Panc1 (cell line): ENCODE measurements at regions not wholly inside any gene's neighbourhood (a gene's known extent, or its start where the extent isn't known, plus 50 kb on each side); places are given as distances from the start of the nearest gene placed in this dataset.

Source experiments
- ATAC-seq: fragments of 200-7000 bp; cut with Tn5 transposase; 2 replicates; pipeline ENCODE4 v1.9.1; 2020; ENCODE audit warnings: mild to moderate bottlenecking, moderate library complexity
- BruUV-seq: library from RNA; stranded (reverse); fragments of 400-500 nt; replicated peaks from 2 replicates; lab custom pipeline; 2021; lab: Mats Ljungman, UMichigan
- CTCF ChIA-PET: fragments of 300-600 bp; sonication (Branson Sonifier 250); formaldehyde crosslinking; loops from one replicate; lab custom pipeline; 2022; ENCODE audit warnings: antibody characterized with exemption; lab: Charles Lee
- POLR2A ChIA-PET: fragments of 300-600 bp; sonication (Branson Sonifier 250); formaldehyde crosslinking; loops from one replicate; lab custom pipeline; 2022; ENCODE audit warnings: antibody characterized with exemption; lab: Charles Lee
- DNase-seq: peaks from one replicate; pipeline ENCODE4 v3.0.0-alpha.2; 2010; ENCODE audit warnings: low read depth, low spot score
- H3K27ac ChIP-seq: 2 replicates; pipeline ENCODE4 v1.5.1; 2011; ENCODE audit warnings: mild to moderate bottlenecking, low read length, inconsistent platforms
- H3K27me3 ChIP-seq: fragments of 200-500 bp; sonication (Bioruptor generic); 2 replicates; pipeline ENCODE4 v1.6.0; 2014; ENCODE audit warnings: low read length, inconsistent platforms; ENCODE audit not compliant: control insufficient read depth, insufficient read depth
- H3K36me3 ChIP-seq: fragments of 200-500 bp; sonication (Bioruptor generic); 2 replicates; pipeline ENCODE4 v1.5.1; 2014; ENCODE audit warnings: inconsistent platforms, mild to moderate bottlenecking, low read length, moderate library complexity; ENCODE audit not compliant: control insufficient read depth, insufficient read depth
- H3K4me1 ChIP-seq: 2 replicates; pipeline ENCODE4 v1.5.1; 2011; ENCODE audit warnings: inconsistent platforms, mild to moderate bottlenecking, low read length, moderate library complexity; ENCODE audit not compliant: control insufficient read depth, insufficient read depth
- H3K4me3 ChIP-seq, 2 experiments: 2 replicates each; pipeline ENCODE4 v1.5.1; 2011 to 2012; ENCODE audit warnings: low read depth in 2 of 2, low read length in 2 of 2, mild to moderate bottlenecking in 2 of 2, inconsistent platforms in 1 of 2, moderate library complexity in 1 of 2
- H3K9me3 ChIP-seq: fragments of 200-500 bp; sonication (Bioruptor generic); 2 replicates; pipeline ENCODE4 v1.5.1; 2014; ENCODE audit warnings: low read depth, mild to moderate bottlenecking, inconsistent platforms, low read length, moderate library complexity; ENCODE audit not compliant: control insufficient read depth, insufficient read depth
- CTCF ChIP-seq: fragments of 450-650 bp; IDR thresholded peaks from 2 replicates; pipeline ENCODE4 v1.5.1; 2017; ENCODE audit warnings: mild to moderate bottlenecking
- POLR2AphosphoS5 ChIP-seq: IDR thresholded peaks from 2 replicates; pipeline ENCODE4 v1.6.1; 2012; ENCODE audit warnings: mild to moderate bottlenecking, low read depth, low read length, moderate library complexity
- REST ChIP-seq, 2 experiments: IDR thresholded peaks; 2 replicates each; pipeline ENCODE4 v1.6.1; 2011 to 2012; ENCODE audit warnings: low read depth in 2 of 2, control low read depth in 1 of 2, low read length in 1 of 2, mild to moderate bottlenecking in 1 of 2, moderate library complexity in 1 of 2; ENCODE audit not compliant: insufficient read depth in 1 of 2
- SIN3A ChIP-seq: IDR thresholded peaks from 2 replicates; pipeline ENCODE4 v1.6.1; 2012; ENCODE audit warnings: low read depth, mild to moderate bottlenecking, low read length, moderate library complexity, borderline replicate concordance; ENCODE audit not compliant: insufficient read depth
- TCF7L2 ChIP-seq: IDR thresholded peaks from 2 replicates; pipeline ENCODE4 v1.6.1; 2011; ENCODE audit warnings: mild to moderate bottlenecking, low read depth, low read length, inconsistent platforms
- in situ Hi-C: cut with HindIII; loops from 2 replicates; pipeline ENCODE4 v1.10.0; 2016; ENCODE audit warnings: low sequenced_read_pairs, low pct_unique_long_range_greater_than_20kb
- intact Hi-C: fragments of 100-400 bp; cut with micrococcal nuclease; formaldehyde crosslinking; loops from one replicate; pipeline ENCODE4 v1.10.0; 2022; ENCODE audit not compliant: unreplicated experiment

- ATAC-seq (no peak), DNase-seq (no peak)
- peaks cover 28% of the 10 kb centered on the region for H3K27me3 ChIP-seq
- H3K27ac ChIP-seq, result no peak overlapping the region
- in situ Hi-C loops (no loop called here), intact Hi-C loops (no loop called here)
- TF ChIP-seq CTCF, result no peak
- TF ChIP-seq SIN3A, result no peak
- TF ChIP-seq POLR2AphosphoS5, result no peak
- no peak for TF ChIP-seq REST (IDR thresholded peaks at IDR 0.05; ENCODE audit: insufficient read depth in 1 of 2, low read depth in 2 of 2, low read length in 1 of 2)
- ChIA-PET CTCF (no interaction called here), POLR2A (no interaction called here)
- H3K4me1 ChIP-seq, result no peaks in the 10 kb centered on the region
- no peaks in the 10 kb centered on the region for H3K36me3 ChIP-seq
- BruUV-seq, result no TSS peak
- no peak overlapping the region for H3K4me3 ChIP-seq
- no peaks in the 10 kb centered on the region for H3K9me3 ChIP-seq
Observed at GRCh38 chr1:36691374-36691773, 208.7 kb upstream of the CSF3R start.

GRCh38 chr1:36689992-36690391 lies 207.3 kb upstream of the CSF3R start:
- in situ Hi-C loops, result no loop called here
- intact Hi-C loops, result no loop called here
- BruUV-seq, result no TSS peak
- ATAC-seq, result no peak
- Histone ChIP-seq H3K4me1 (no peaks in the 10 kb centered on the region), H3K27ac (no peak overlapping the region), H3K36me3 (no peaks in the 10 kb centered on the region), H3K9me3 (no peaks in the 10 kb centered on the region), H3K27me3 (peaks cover 23% of the 10 kb centered on the region), H3K4me3 (no peak overlapping the region)
- no peak for DNase-seq
- TF ChIP-seq SIN3A, result no peak
- TF ChIP-seq POLR2AphosphoS5, result no peak
- no peak for TF ChIP-seq TCF7L2
- POLR2A ChIA-PET, result no interaction called here
- CTCF ChIA-PET, result no interaction called here

- intact Hi-C loops, result no loop called here
- in situ Hi-C loops, result no loop called here
- ChIA-PET CTCF (no interaction called here), POLR2A (no interaction called here)
- BruUV-seq, result no TSS peak
- TF ChIP-seq TCF7L2 (no peak), CTCF (no peak), SIN3A (no peak), POLR2AphosphoS5 (no peak), REST (IDR thresholded peaks at IDR 0.05; ENCODE audit: insufficient read depth in 1 of 2, low read depth in 2 of 2, low read length in 1 of 2) (no peak)
- Histone ChIP-seq H3K4me1 (no peaks in the 10 kb centered on the region), H3K27ac (no peak overlapping the region), H3K9me3 (no peaks in the 10 kb centered on the region), H3K27me3 (peaks cover 12% of the 10 kb centered on the region), H3K4me3 (no peak overlapping the region), H3K36me3 (no peaks in the 10 kb centered on the region)
- DNase-seq (no peak), ATAC-seq (no peak)
Observed at GRCh38 chr1:36687312-36687711, 204.6 kb upstream of the CSF3R start.
